IPS-15b (cell line): ENCODE measurements at regions not wholly inside any gene's neighbourhood (a gene's known extent, or its start where the extent isn't known, plus 50 kb on each side); places are given as distances from the start of the nearest gene placed in this dataset.
"Not testable (repeated sequence)": the region's sequence is repeated elsewhere in the genome, so short reads cannot be mapped to it uniquely, and the experiment has no call there.

Experiments
- H3K27me3 ChIP-seq: one replicate; pipeline ENCODE4 v1.6.1; 2013; ENCODE audit warnings: low read length; ENCODE audit not compliant: control insufficient read depth, insufficient read depth
- H3K36me3 ChIP-seq: one replicate; pipeline ENCODE4 v1.6.1; 2013; ENCODE audit warnings: low read length; ENCODE audit not compliant: control insufficient read depth, insufficient read depth
- H3K4me1 ChIP-seq: one replicate; pipeline ENCODE4 v1.6.1; 2013; ENCODE audit warnings: mild to moderate bottlenecking, low read length; ENCODE audit not compliant: control insufficient read depth, insufficient read depth
- H3K4me3 ChIP-seq: one replicate; pipeline ENCODE4 v1.5.1; 2013; ENCODE audit warnings: low read depth, low read length
- H3K9ac ChIP-seq: one replicate; pipeline ENCODE4 v1.6.1; 2013; ENCODE audit warnings: low read depth, mild to moderate bottlenecking, low read length
- H3K9me3 ChIP-seq: one replicate; pipeline ENCODE4 v1.6.1; 2013; ENCODE audit warnings: mild to moderate bottlenecking, low read length; ENCODE audit not compliant: control insufficient read depth, insufficient read depth

GRCh38 chr10:35973912-35974591 is 332.0 kb upstream of the FZD8 start:
- H3K9me3 ChIP-seq, H3K4me1 ChIP-seq, H3K36me3 ChIP-seq, H3K9ac ChIP-seq: not testable (repeated sequence)
- Histone ChIP-seq H3K27me3 (peaks cover 86% of the 10 kb centered on the region), H3K4me3 (peak overlapping the region; percentile 39)

DNA sequence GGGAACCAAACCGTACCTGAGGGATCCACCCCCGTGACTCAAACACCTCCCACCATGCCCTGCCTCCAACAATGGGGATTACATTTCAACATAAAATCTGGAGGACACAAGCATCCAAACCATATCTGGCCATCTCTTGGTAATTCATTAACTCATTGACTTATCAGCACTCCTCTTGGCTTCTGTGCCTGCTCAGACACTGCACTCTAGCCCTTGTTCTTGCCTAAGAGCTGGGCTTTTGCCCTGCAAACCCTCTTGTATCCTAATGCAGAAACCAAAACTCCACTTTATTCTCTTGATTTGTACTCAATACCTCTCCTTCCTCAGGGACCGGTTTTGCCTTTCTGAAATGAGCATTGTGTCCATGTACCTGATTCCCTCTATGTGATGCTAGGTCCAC is 330.2 kb upstream of the FZD8 start:
- Histone ChIP-seq H3K9me3 (peaks cover 9% of the 10 kb centered on the region), H3K4me3 (no peak overlapping the region), H3K36me3 (no peaks in the 10 kb centered on the region), H3K27me3 (peaks cover 82% of the 10 kb centered on the region), H3K4me1 (peaks cover 10% of the 10 kb centered on the region), H3K9ac (no peak overlapping the region)

- Histone ChIP-seq H3K27me3 (peaks cover 74% of the 10 kb centered on the region), H3K4me3 (no peak overlapping the region), H3K9me3 (peaks cover 9% of the 10 kb centered on the region), H3K9ac (no peak overlapping the region), H3K4me1 (peaks cover 10% of the 10 kb centered on the region), H3K36me3 (no peaks in the 10 kb centered on the region)
These were observed 329.3 kb upstream of the FZD8 start for GRCh38 chr10:35971397-35971796.

GRCh38 chr10:35963685-35964084 is 321.6 kb upstream of the FZD8 start:
- H3K27me3 ChIP-seq, result peaks cover 5% of the 10 kb centered on the region
- H3K4me1 ChIP-seq, result peaks cover 7% of the 10 kb centered on the region
- no peak overlapping the region for H3K9ac ChIP-seq
- no peaks in the 10 kb centered on the region for H3K36me3 ChIP-seq
- H3K4me3 ChIP-seq, result no peak overlapping the region
- H3K9me3 ChIP-seq, result no peaks in the 10 kb centered on the region

- Histone ChIP-seq H3K36me3 (no peaks in the 10 kb centered on the region), H3K27me3 (peaks cover 3% of the 10 kb centered on the region), H3K4me3 (no peak overlapping the region), H3K9ac (no peak overlapping the region), H3K9me3 (no peaks in the 10 kb centered on the region), H3K4me1 (peaks cover 7% of the 10 kb centered on the region)
These were observed 319.4 kb upstream of the FZD8 start for GRCh38 chr10:35961501-35961900.

DNA sequence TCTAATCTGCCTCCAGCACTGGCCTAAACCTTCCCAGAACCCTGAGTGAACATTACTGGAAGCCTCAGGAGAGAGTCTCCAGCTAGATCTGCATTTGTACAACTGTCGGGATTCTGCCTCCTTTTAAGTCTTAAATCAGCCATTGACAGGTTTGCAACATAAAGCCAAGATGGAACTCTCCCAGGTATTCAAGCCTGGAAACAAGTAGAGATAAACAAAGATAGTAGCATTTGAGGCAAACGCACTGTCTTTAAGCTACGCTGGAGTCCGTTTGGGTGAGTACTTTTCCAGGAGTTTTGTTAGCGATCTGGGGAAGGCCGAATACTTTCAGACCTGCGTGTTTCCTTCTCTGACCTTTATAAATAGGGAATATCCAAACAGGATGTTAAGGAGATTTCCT is 317.2 kb upstream of the FZD8 start:
- H3K9ac ChIP-seq, result no peak overlapping the region

GRCh38 chr10:35958609-35959008 is 316.5 kb upstream of the FZD8 start:
- H3K9ac ChIP-seq, H3K27me3 ChIP-seq, H3K4me3 ChIP-seq, H3K36me3 ChIP-seq, H3K4me1 ChIP-seq, H3K9me3 ChIP-seq: not testable (repeated sequence)

More for the DNA sequence above, 317.2 kb upstream of the FZD8 start:
- Histone ChIP-seq H3K27me3 (peaks cover 3% of the 10 kb centered on the region), H3K4me1 (peaks cover 7% of the 10 kb centered on the region), H3K9me3 (no peaks in the 10 kb centered on the region), H3K4me3 (no peak overlapping the region), H3K36me3 (no peaks in the 10 kb centered on the region)

DNA sequence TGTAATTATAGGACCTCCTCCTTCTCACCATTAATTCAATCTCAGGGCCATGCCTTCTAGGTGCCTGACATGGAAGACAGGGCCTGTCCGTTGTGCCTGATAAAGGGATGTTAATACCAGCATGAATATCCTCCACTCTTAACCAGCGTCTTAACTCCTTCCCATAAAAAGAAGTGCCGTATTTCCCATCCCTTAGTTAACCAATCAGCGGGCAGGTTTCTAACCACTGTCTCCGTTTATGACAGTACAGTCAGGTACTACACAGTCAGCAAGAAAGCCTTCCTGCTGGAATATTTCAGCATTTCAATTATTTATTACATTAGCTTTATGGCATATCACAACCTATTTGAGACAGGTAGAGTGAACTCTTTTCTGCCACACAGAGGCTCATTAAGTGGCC is 308.6 kb upstream of the FZD8 start:
- peaks cover 6% of the 10 kb centered on the region for H3K27me3 ChIP-seq
- H3K9ac ChIP-seq, result no peak overlapping the region
- no peak overlapping the region for H3K4me3 ChIP-seq
- peaks cover 13% of the 10 kb centered on the region for H3K4me1 ChIP-seq
- no peaks in the 10 kb centered on the region for H3K9me3 ChIP-seq
- H3K36me3 ChIP-seq, result no peaks in the 10 kb centered on the region

DNA sequence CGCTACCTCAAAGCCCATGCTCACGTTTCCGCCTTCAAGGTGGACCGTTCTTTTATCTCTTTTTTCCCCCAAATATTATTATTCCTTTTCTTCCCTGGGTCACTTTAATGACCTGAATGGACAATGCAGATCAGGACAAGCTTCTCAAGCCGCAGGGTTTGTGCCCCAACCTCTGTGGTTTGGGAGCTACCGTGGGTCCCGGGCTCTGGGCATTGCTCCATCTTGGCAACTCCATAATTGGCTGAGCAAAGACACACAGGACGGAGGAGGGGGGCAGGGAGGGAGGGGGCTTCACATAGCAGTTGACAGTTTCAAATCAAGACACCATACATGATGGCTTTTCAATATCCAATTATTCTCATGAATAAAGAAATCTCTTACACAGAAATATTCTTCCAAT is 308.1 kb upstream of the FZD8 start:
- Histone ChIP-seq H3K4me1 (peaks cover 13% of the 10 kb centered on the region), H3K4me3 (no peak overlapping the region), H3K36me3 (no peaks in the 10 kb centered on the region), H3K27me3 (peaks cover 6% of the 10 kb centered on the region), H3K9ac (no peak overlapping the region), H3K9me3 (no peaks in the 10 kb centered on the region)

- Histone ChIP-seq H3K27me3 (peaks cover 6% of the 10 kb centered on the region), H3K4me3 (no peak overlapping the region), H3K9me3 (no peaks in the 10 kb centered on the region), H3K36me3 (no peaks in the 10 kb centered on the region), H3K4me1 (peaks cover 13% of the 10 kb centered on the region), H3K9ac (no peak overlapping the region)
These were observed 307.7 kb upstream of the FZD8 start for GRCh38 chr10:35949811-35950211.

DNA sequence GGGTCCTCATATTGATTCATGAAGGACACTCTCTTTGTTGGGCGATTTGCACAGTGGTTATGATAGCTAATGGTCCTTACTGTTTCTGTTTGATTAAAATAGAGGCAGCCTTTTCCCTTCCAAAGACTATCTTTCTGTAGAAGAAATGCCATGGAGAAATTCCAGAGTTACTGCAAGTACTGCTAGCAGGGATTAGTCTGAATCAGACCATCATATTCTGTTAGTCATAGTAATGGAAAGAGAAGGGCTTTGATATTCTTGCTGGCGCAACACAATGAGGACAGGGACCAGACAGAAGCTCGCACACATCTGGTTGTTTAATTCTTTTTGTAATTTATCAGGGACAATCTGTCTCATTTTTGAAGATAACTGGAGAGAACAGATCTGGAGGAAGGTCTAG is 304.5 kb upstream of the FZD8 start:
- no peaks in the 10 kb centered on the region for H3K36me3 ChIP-seq
- no peak overlapping the region for H3K4me3 ChIP-seq
- no peaks in the 10 kb centered on the region for H3K9me3 ChIP-seq
- peaks cover 9% of the 10 kb centered on the region for H3K4me1 ChIP-seq
- H3K9ac ChIP-seq, result no peak overlapping the region
- H3K27me3 ChIP-seq, result peaks cover 4% of the 10 kb centered on the region

DNA sequence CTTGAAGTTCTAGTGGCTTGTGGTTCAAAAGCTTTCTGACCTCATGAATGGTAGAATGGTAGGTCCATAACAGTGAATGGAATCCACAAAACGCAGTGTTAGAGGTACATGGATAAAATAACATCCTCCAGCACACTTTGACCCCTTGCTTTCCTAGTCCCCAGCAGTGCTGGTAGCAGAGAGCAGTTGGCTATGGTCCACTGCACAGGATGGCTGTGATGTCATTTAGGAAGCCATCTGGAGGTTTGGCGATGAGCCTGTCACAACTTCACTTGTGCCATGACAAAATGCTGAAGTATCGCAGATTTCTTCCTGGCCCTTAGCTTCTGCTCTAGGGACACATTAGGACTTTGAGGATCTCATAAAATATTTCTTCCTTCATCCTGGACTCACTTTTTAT is 300.0 kb upstream of the FZD8 start:
- H3K36me3 ChIP-seq, result no peaks in the 10 kb centered on the region
- H3K4me3 ChIP-seq, result no peak overlapping the region
- no peaks in the 10 kb centered on the region for H3K27me3 ChIP-seq
- H3K4me1 ChIP-seq, result no peaks in the 10 kb centered on the region
- no peak overlapping the region for H3K9ac ChIP-seq
- no peaks in the 10 kb centered on the region for H3K9me3 ChIP-seq
